T1000 (cell line): ENCODE measurements at regions not wholly inside any gene's neighbourhood (a gene's known extent, or its start where the extent isn't known, plus 50 kb on each side); places are given as distances from the start of the nearest gene placed in this dataset.

Experiments
- DNase-seq: peaks from one replicate; lab custom pipeline; 2025; ENCODE audit warnings: mixed read lengths; lab: John Stamatoyannopoulos, UW

DNA sequence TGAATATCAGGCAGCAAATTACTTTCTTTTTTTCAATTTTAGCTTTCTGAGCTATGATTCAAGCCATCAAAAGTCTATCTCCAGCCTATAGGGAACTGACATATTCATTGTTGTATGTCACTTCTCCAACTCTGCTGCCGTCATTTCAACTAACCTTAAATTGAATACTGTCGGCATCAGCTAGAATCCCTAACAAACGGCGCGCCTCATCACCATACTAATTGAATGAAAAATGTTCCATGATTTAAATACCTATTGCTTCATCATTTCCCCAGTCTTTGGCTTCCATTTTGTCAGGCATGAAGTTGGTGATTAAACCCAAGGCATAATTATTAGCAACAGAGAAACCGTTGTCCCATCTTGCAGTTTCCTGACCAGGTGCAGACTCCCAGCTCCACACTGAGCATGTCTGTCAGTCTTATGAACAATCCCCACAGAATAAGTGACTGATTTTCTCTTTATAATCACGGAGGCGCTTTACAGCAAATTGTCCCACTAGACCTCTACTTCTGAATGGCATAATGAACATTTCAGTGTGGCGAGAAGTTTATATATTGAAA is 83.5 kb upstream of the NPY start:
- no peak for DNase-seq

DNA sequence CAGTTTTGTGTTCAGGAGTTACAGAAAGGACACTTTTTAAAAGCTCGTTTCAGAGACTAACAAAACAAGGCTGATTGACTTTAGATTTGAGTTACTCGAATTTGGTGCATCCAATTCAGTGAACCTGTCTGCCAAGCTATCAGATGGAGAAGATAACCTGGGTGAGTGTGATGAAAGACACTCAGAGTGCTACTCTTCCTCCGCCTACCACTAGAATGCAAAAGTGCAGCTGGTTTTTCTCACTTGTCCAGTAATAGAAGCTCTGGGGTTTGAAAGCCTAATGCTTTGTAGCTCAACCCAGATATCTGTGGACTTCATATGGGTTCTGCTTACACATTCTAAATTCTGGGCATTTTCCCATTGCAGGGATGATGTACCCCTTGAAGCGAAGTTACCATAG is 82.8 kb upstream of the NPY start:
- DNase-seq = no peak

DNA sequence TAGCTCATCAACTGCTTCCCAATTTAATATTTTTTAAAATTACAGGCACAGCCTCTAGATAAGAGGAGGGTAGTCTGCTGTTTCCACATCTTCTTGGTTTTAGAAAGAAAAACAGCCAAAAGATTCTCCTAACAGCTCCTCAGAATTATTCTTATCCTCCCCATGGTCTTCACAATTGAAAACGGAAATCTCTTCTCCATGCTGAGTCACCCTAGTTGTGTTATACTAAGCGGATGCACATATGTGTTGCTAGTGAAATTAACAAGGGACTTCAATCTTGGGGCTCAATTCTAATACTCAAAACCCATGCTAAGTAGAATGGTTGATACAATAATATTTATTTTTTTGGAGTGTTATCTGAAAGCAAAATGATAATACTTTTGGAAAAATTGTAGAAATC is 71.9 kb upstream of the NPY start:
- DNase-seq = no peak

DNA sequence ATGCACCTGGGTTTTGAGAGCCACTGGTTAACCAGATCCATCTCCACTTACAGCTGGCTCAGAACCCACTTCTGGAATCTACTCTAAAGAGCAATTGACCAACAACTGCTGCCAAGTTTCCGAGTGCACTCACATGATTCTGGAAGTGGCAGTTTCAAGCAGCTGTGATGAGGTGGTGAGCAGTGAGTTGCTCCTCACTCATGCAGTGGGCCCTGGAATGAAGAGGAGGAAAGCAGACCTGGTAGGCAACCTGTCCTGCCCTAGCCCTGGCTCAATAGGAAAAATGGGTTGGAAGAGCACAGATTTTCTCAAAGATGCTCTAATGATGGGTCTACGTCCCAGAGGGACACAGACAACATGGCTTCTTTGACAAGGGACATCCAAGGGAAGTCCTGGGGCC is 70.7 kb upstream of the NPY start:
- no peak for DNase-seq

DNA sequence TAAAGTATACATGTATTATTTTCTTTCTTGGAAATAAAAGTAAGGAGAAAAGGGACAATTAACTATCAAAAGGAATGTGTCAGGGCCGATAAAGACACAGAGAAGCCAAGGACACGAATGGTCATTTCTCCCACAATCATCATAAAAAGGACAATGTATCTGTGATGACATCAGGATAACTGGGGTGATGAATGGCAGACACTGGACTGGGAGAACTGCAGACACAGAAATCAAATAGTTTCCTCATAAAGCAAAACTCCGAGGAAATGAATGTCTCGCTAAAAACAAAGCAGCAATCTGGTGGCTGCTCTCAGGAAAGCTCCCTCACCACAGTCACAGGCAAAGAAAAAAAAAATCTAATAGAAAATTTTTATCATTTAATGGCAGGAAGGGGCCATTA is 69.3 kb upstream of the NPY start:
- no peak for DNase-seq

DNA sequence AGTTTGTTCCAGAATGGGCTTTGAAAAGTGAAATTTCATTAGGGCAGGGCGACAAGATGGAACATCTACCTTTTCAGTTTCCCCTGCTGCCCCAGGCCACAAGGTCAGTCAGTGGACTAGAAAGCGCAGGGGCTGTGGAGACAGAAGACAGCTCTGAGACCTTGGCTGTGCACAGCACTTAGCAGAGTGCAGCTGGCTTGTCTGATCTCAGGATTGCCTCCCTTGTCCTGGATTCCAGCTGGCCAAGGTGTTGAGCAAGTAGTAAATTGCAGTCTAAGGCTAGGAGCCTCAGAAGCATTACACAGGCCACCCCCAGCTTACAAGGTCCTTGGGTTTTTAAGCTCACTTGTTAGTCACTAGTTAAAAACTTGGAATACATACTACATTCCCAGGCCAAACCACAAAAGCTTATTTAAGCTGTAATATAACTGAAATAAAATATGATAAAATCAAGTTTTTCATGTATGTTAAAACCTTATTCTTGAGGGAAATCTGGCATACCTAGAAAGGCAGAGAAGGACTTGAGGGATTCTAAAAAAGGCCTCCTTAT is 67.3 kb upstream of the NPY start:
- no peak for DNase-seq

DNA sequence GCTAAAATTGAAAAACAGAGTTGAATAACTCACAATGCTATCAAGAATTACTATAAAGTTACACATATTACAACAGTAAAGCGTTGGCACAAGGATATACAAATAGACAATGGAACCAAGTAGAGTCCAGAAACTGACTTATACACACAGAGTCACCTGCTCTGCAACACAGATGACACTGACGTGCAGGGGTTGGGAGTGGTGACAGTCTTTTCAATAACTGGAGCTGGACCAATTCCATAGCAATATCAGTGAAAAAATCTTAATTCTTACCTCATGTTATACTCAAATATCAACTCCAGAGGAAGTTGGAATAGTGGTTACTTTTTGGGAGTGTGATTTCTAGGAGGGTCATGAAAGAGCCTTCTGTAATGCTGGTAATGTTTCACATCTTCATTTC is 62.5 kb upstream of the NPY start:
- DNase-seq = no peak

DNA sequence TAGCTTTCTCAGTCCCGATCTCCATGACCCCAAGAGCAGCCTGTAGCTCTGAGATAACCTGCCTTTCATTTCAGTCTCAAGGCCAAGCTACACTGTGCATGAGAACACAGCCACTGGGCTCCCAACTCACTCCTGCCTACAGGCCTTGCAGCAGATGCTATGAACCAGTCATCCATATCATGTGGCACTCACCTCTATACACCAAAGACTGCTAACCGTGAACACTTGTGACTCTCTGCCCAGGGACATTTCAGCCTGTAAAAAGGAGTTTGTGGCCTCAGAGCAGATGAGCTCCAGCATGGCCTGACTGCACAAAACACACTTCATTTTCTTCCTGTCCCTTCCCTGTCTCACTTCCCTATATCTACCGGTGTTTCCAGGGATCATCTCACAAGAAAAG is 56.9 kb upstream of the NPY start:
- no peak for DNase-seq

DNA sequence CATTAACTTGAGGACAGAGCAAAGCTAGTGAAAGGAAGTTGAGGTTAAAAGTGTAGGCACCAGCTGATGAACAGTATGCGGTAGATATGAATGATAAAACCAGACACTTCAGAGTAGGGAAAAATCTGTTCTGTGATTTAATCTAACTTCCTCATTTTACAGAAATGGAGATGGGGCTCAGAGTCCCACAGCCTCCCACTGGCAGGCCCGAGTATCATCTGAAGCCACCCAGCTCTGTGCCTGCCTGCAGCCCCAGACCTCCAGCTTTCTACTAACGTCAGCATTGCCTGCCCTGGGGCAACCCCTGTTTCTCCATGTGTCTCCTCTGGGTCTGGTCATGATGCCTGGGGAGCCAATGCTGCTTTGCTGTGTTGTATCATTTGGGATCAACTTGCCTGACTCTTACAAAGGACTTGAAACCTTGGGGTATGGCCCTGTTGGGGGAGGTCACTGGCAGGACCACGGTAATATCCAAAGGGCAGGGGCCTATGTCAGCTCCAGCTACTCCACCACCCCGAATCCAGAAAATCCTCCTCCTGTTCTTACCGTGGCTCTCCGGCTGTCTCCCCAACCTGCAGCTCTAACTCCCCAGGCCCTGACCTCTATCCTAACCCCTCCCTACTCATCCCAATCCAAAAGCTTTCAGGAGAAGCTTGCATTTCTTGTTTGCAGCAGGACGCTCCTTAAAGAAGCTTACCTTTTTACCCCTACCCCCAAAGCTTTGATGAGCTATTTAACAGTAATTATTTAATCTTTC is 56.2 kb upstream of the NPY start:
- no peak for DNase-seq

DNA sequence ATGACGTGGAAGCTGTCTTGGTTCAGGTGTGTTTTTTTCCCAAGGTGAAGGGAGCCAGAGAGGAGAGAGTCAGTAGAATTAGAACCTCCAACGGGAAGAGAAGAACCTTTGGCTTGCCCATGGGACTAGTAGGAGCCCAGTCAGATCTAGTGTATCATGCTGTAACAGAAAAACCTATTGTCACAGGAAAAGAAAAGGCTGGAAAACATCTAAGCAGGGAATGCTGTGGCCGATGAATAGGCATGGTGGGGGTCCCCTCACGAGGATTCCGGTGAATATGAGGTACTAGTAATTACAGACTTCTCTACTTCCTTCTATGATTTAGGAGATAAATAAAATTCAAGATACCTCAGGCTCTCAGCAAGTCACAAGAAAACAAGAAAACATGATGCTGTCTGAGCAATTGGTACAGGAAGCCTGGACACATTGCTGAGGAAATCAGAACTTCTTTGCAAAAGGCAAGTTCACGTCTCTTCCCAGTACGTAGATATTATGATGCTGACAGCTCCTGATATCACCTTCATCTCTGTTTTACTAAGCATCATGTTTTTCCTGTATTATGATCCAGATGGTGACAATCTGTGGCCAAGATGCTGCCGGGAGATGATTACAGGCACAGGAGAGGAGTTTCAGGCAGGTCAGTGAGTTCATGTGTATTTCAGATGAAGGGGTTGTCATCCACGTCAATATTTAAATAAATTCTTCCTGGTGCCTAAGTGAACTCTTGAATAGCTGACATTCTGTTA is 54.3 kb upstream of the NPY start:
- no peak for DNase-seq

DNA sequence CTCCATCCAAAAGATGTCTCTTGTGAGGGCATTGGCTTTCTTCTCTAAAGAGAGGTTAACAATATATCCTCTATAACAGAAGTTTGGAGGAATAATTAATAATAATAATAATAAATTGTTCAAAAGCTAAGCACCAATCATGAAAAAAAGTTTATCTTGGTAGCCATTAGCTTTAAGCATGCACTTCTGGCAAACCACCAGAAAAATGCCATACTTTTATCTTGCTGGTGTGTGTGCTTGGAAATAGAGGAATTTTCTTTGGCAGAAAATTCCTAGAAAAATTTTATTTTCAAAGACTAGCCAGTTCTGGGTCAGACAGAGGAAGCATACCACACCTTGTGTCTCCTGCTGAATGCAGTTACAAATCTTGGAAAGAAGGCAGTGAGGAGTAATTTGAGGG is 52.5 kb upstream of the NPY start:
- DNase-seq = no peak

DNA sequence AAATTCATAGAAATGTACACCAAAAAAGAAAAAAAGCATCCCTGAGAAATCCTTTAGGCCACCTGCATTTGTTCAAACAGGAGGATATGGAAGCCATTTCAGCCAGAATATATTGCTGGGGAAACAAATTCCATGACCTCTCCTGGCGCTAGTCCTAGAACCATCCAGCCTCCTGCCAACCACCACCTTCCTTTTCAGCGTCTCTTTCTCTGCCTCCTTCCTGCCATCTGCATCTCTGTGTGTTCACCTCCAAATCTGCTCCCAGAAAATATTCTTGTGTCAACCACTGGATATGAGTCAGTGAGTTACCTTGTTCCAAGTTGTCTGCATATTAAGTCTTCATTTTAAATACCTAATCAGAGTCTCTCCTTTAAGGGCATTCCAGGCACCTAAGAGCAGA is 50.6 kb upstream of the NPY start:
- no peak for DNase-seq
